Brain microvascular endothelial cell (primary cell): ENCODE measurements at regions not wholly inside any gene's neighbourhood (a gene's known extent, or its start where the extent isn't known, plus 50 kb on each side); places are given as distances from the start of the nearest gene placed in this dataset.

ENCODE experiments used
- DNase-seq: peaks from one replicate; pipeline ENCODE4 v3.0.0-alpha.2; 2020
- H3K27ac ChIP-seq: fragments of 250-450 bp; sonication (Bioruptor Pico); 2 replicates; pipeline ENCODE4 v1.5.1; 2020; ENCODE audit warnings: mild to moderate bottlenecking, moderate library complexity
- H3K27me3 ChIP-seq: fragments of 250-450 bp; sonication (Bioruptor Pico); replicated peaks from 2 replicates; pipeline ENCODE4 v1.5.1; 2020; ENCODE audit warnings: mild to moderate bottlenecking
- H3K36me3 ChIP-seq: fragments of 250-450 bp; sonication (Bioruptor Pico); replicated peaks from 2 replicates; pipeline ENCODE4 v1.5.1; 2020; ENCODE audit warnings: mild to moderate bottlenecking
- H3K4me3 ChIP-seq: 2 replicates; pipeline ENCODE4 v1.5.1; 2011; ENCODE audit warnings: low read depth, mild to moderate bottlenecking, control low read depth, low read length, moderate library complexity
- in situ Hi-C: cut with HindIII; loops from 2 replicates; pipeline ENCODE4 v1.10.0; 2017; ENCODE audit warnings: low sequenced_read_pairs, low pct_ligation_motif_present
- TF ChIP-seq, protein P1 (sequence below): IDR thresholded peaks from 2 replicates; pipeline ENCODE4 v1.5.1; 2011; ENCODE audit warnings: low read depth, mild to moderate bottlenecking, moderate library complexity, low read length, control low read depth, inconsistent platforms; ENCODE audit errors: missing control alignments

DNA sequence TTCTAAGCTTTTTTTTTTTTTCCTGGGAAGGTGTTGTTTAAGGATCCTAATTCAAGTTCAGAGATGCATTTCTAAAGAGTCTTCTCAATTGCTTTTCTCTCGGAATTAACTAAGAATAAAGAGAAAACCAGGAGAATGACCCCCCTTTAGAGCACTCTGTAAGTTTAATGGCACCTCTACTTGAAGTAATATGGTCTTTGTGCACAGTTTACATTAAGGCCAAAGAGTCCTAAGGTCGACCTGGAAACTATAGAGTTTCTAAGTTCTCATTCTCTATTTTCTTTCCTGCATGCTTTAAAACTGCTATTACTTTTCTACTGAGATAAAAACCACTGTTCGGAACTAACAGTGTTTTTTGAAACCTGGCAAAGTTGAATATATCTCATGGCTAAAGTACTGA lies 923.1 kb upstream of the CDH10 start:
- in situ Hi-C loops = no loop called here
- Histone ChIP-seq H3K27me3 (no peaks in the 10 kb centered on the region), H3K4me3 (no peak overlapping the region), H3K27ac (no peak overlapping the region), H3K36me3 (no peaks in the 10 kb centered on the region)
- DNase-seq = no peak
- TF ChIP-seq, protein P1, sequence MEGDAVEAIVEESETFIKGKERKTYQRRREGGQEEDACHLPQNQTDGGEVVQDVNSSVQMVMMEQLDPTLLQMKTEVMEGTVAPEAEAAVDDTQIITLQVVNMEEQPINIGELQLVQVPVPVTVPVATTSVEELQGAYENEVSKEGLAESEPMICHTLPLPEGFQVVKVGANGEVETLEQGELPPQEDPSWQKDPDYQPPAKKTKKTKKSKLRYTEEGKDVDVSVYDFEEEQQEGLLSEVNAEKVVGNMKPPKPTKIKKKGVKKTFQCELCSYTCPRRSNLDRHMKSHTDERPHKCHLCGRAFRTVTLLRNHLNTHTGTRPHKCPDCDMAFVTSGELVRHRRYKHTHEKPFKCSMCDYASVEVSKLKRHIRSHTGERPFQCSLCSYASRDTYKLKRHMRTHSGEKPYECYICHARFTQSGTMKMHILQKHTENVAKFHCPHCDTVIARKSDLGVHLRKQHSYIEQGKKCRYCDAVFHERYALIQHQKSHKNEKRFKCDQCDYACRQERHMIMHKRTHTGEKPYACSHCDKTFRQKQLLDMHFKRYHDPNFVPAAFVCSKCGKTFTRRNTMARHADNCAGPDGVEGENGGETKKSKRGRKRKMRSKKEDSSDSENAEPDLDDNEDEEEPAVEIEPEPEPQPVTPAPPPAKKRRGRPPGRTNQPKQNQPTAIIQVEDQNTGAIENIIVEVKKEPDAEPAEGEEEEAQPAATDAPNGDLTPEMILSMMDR = no peak

DNA sequence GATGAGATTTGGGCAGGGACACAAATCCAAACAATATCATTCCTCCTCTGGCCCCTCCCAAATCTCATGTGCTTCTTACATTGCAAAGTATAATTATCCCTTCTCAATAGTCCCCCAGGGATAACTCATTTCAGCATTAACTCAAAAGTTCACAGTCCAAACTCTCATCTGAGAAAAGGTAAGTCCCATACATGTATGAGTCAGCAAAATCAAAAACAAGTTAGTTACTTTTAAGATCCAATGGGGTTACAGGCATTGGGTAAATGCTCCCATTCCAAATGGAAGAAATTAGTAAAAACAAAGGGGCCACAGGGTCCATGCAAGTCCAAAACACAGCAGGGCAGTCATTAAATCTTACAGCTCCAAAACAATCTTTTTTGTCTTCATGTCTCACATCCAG lies 917.9 kb upstream of the CDH10 start:
- DNase-seq = no peak
- no peaks in the 10 kb centered on the region for H3K36me3 ChIP-seq
- no peak overlapping the region for H3K4me3 ChIP-seq
- no peaks in the 10 kb centered on the region for H3K27me3 ChIP-seq
- in situ Hi-C loops = no loop called here
- TF ChIP-seq, protein P1 = no peak
- H3K27ac ChIP-seq = no peak overlapping the region

DNA sequence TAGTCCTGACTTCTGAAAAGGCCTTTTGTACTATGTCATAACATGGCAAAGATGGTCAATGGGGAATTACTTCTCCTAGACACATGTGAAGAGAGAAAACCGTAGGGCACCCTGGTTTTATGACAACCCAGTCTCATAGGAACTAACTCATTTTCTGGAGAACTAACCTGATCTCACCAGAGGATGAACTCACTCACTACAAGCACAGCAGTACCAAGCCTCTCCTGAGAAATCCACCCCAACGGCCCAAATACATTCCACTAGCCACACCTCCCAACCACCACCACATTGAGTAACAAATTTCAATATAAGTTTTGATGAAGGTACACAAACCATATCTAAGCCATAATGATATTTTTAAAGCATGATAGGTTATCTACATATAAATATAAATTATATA lies 909.3 kb upstream of the CDH10 start:
- TF ChIP-seq, protein P1 = no peak
- Histone ChIP-seq H3K4me3 (no peak overlapping the region), H3K27ac (no peak overlapping the region), H3K36me3 (no peaks in the 10 kb centered on the region), H3K27me3 (no peaks in the 10 kb centered on the region)
- in situ Hi-C loops = no loop called here
- DNase-seq = no peak

DNA sequence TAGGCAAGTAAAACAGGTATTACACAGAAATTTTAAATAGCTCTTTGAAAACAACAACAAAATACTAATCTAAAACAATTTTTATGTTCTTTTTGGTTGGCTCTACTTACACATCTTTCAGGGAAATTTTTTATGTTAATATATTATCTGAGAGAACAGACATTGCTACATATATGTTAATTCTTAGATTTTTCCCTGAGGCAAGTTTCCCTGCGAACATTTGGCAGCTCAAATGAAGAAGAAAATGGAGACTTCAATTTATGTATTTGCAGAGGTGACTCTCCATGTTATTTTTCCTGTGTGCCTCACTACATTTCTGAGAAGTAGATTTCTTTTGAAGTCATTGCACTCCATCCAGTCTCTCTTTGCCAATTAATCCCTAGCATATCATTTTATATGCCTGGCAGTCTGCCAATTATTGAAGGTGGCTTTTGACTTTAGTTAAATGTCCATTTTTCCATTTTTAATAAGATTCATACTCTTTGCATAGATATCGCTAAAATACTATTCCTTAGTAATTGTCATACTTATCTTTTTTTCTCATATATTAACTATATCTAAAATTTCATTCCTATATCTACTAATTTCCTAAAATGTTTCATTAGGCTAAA lies 908.2 kb upstream of the CDH10 start:
- DNase-seq = no peak
- TF ChIP-seq, protein P1 = no peak
- Histone ChIP-seq H3K4me3 (no peak overlapping the region), H3K36me3 (no peaks in the 10 kb centered on the region), H3K27ac (no peak overlapping the region), H3K27me3 (no peaks in the 10 kb centered on the region)
- in situ Hi-C loops = no loop called here

DNA sequence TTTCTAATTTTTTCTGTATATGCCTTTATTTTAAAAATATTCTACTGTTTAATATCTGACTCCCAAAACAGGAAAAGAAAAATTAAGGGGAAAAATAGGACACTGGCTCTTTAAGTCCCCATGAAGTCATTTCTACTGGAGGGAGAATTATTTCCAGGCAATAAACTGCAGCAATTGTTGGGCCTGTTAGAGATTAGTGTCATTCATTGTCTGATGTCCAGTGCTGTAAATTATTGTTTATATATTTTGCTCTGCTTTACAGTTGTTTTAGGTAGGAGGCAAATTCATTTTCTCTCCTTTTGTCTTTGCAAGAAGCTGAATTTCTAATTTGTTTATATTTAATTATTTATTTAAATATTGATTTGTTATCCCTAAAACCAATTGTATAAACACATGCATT lies 906.0 kb upstream of the CDH10 start:
- Histone ChIP-seq H3K27ac (no peak overlapping the region), H3K36me3 (no peaks in the 10 kb centered on the region), H3K27me3 (no peaks in the 10 kb centered on the region), H3K4me3 (no peak overlapping the region)
- no peak for DNase-seq
- in situ Hi-C loops = no loop called here
- TF ChIP-seq, protein P1 = no peak

DNA sequence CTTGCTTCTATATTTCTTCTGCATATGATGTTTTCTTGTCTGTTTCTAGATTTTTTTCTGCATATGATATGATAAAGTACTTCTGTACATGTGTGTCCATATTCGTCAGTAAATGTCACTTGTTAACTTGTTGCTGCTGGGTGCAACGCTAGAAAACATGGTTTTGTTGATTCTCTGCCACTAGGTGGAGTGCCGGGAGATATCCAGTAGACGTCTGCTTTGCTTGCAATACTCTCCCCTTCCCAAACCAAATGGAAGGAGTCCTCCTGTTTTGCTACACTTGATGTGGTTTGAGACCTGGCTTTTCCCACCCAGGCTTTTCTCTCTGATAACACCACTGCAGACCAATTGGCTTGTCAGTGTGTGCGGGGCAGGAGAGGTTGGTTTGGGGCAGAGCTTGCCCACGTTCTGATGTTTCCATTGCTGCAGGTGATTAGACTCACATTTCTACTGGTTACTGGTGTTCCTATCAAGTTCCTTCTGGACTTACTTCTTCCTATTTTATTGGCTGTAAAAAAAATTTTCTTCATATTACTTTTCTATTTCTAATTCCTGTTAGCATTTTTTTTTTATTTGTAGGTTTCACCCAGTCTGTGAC lies 900.0 kb upstream of the CDH10 start:
- DNase-seq = no peak
- H3K27ac ChIP-seq = no peak overlapping the region
- no peak overlapping the region for H3K4me3 ChIP-seq
- no peaks in the 10 kb centered on the region for H3K36me3 ChIP-seq
- TF ChIP-seq, protein P1 = peak; percentile 28
- in situ Hi-C loops = no loop called here
- H3K27me3 ChIP-seq = no peaks in the 10 kb centered on the region
